ENCODE measurements at regions not wholly inside any gene's neighbourhood (a gene's known extent, or its start where the extent isn't known, plus 50 kb on each side); places are given as distances from the start of the nearest gene placed in this dataset.

GRCh38 chr14:76939015-76939742 is 89.3 kb downstream of the IRF2BPL start:
- no peaks in the 10 kb centered on the region for H3K9me3 ChIP-seq (ENCODE audit: control insufficient read depth in 5 of 5, low read length in 5 of 5)
- no peak overlapping the region for H3K9ac ChIP-seq (ENCODE audit: low read length in 5 of 5)
- no peaks in the 10 kb centered on the region for H3K36me3 ChIP-seq (ENCODE audit: control insufficient read depth in 5 of 5, insufficient read depth in 5 of 5, low read length in 5 of 5)
- H3K4me1 ChIP-seq (ENCODE audit: control insufficient read depth in 5 of 5, insufficient read depth in 5 of 5, low read length in 5 of 5), result peaks cover 0 to 20% (median 14%) of the 10 kb centered on the region in 5 donors
- no peak overlapping the region for H3K4me3 ChIP-seq (ENCODE audit: low read depth in 1 of 5, low read length in 5 of 5)
- H3K27me3 ChIP-seq (ENCODE audit: control insufficient read depth in 5 of 5, insufficient read depth in 4 of 5, low read length in 5 of 5), result no peaks in the 10 kb centered on the region
- no peak overlapping the region for H3K27ac ChIP-seq (ENCODE audit: low read depth, low read length)

- Histone ChIP-seq H3K9me3 (ENCODE audit: control insufficient read depth in 5 of 5, low read length in 5 of 5) (no peaks in the 10 kb centered on the region), H3K4me1 (ENCODE audit: control insufficient read depth in 5 of 5, insufficient read depth in 5 of 5, low read length in 5 of 5) (peaks cover 0 to 20% (median 14%) of the 10 kb centered on the region in 5 donors), H3K36me3 (ENCODE audit: control insufficient read depth in 5 of 5, insufficient read depth in 5 of 5, low read length in 5 of 5) (no peaks in the 10 kb centered on the region), H3K4me3 (ENCODE audit: low read depth in 1 of 5, low read length in 5 of 5) (no peak overlapping the region), H3K9ac (ENCODE audit: low read length in 5 of 5) (no peak overlapping the region), H3K27me3 (ENCODE audit: control insufficient read depth in 5 of 5, insufficient read depth in 4 of 5, low read length in 5 of 5) (no peaks in the 10 kb centered on the region), H3K27ac (ENCODE audit: low read depth, low read length) (no peak overlapping the region)
Measured at GRCh38 chr14:76938092-76938500, 90.4 kb downstream of the IRF2BPL start.

- H3K4me3 ChIP-seq (ENCODE audit: low read depth in 1 of 5, low read length in 5 of 5), result no peak overlapping the region
- peak overlapping the region in 1 of 5 donors; percentile 23 for H3K9ac ChIP-seq (ENCODE audit: low read length in 5 of 5)
- no peaks in the 10 kb centered on the region for H3K36me3 ChIP-seq (ENCODE audit: control insufficient read depth in 5 of 5, insufficient read depth in 5 of 5, low read length in 5 of 5)
- no peaks in the 10 kb centered on the region for H3K27me3 ChIP-seq (ENCODE audit: control insufficient read depth in 5 of 5, insufficient read depth in 4 of 5, low read length in 5 of 5)
- no peaks in the 10 kb centered on the region for H3K9me3 ChIP-seq (ENCODE audit: control insufficient read depth in 5 of 5, low read length in 5 of 5)
- peaks cover 0 to 20% (median 15%) of the 10 kb centered on the region in 5 donors for H3K4me1 ChIP-seq (ENCODE audit: control insufficient read depth in 5 of 5, insufficient read depth in 5 of 5, low read length in 5 of 5)
- H3K27ac ChIP-seq (ENCODE audit: low read depth, low read length), result no peak overlapping the region
Measured at GRCh38 chr14:76937181-76938091, 91.1 kb downstream of the IRF2BPL start.

- no peaks in the 10 kb centered on the region for H3K27me3 ChIP-seq (ENCODE audit: control insufficient read depth in 5 of 5, insufficient read depth in 4 of 5, low read length in 5 of 5)
- H3K36me3 ChIP-seq (ENCODE audit: control insufficient read depth in 5 of 5, insufficient read depth in 5 of 5, low read length in 5 of 5), result no peaks in the 10 kb centered on the region
- no peaks in the 10 kb centered on the region for H3K9me3 ChIP-seq (ENCODE audit: control insufficient read depth in 5 of 5, low read length in 5 of 5)
- peaks cover 0 to 25% (median 23%) of the 10 kb centered on the region in 5 donors for H3K4me1 ChIP-seq (ENCODE audit: control insufficient read depth in 5 of 5, insufficient read depth in 5 of 5, low read length in 5 of 5)
- no peak overlapping the region for H3K9ac ChIP-seq (ENCODE audit: low read length in 5 of 5)
- no peak overlapping the region for H3K4me3 ChIP-seq (ENCODE audit: low read depth in 1 of 5, low read length in 5 of 5)
- no peak overlapping the region for H3K27ac ChIP-seq (ENCODE audit: low read depth, low read length)
Measured at GRCh38 chr14:76936483-76936882, 92.0 kb downstream of the IRF2BPL start.

- peaks cover 0 to 35% (median 29%) of the 10 kb centered on the region in 5 donors for H3K4me1 ChIP-seq (ENCODE audit: control insufficient read depth in 5 of 5, insufficient read depth in 5 of 5, low read length in 5 of 5)
- H3K36me3 ChIP-seq (ENCODE audit: control insufficient read depth in 5 of 5, insufficient read depth in 5 of 5, low read length in 5 of 5), result no peaks in the 10 kb centered on the region
- H3K4me3 ChIP-seq (ENCODE audit: low read depth in 1 of 5, low read length in 5 of 5), result no peak overlapping the region
- H3K9ac ChIP-seq (ENCODE audit: low read length in 5 of 5), result no peak overlapping the region
- no peaks in the 10 kb centered on the region for H3K27me3 ChIP-seq (ENCODE audit: control insufficient read depth in 5 of 5, insufficient read depth in 4 of 5, low read length in 5 of 5)
- no peak overlapping the region for H3K27ac ChIP-seq (ENCODE audit: low read depth, low read length)
- no peaks in the 10 kb centered on the region for H3K9me3 ChIP-seq (ENCODE audit: control insufficient read depth in 5 of 5, low read length in 5 of 5)
Measured at GRCh38 chr14:76933515-76933914, 95.0 kb downstream of the IRF2BPL start.

- Histone ChIP-seq H3K4me1 (ENCODE audit: control insufficient read depth in 5 of 5, insufficient read depth in 5 of 5, low read length in 5 of 5) (peaks cover 2 to 35% (median 28%) of the 10 kb centered on the region in 5 donors), H3K36me3 (ENCODE audit: control insufficient read depth in 5 of 5, insufficient read depth in 5 of 5, low read length in 5 of 5) (no peaks in the 10 kb centered on the region), H3K9me3 (ENCODE audit: control insufficient read depth in 5 of 5, low read length in 5 of 5) (no peaks in the 10 kb centered on the region), H3K9ac (ENCODE audit: low read length in 5 of 5) (no peak overlapping the region), H3K27ac (ENCODE audit: low read depth, low read length) (no peak overlapping the region), H3K27me3 (ENCODE audit: control insufficient read depth in 5 of 5, insufficient read depth in 4 of 5, low read length in 5 of 5) (no peaks in the 10 kb centered on the region), H3K4me3 (ENCODE audit: low read depth in 1 of 5, low read length in 5 of 5) (no peak overlapping the region)
Measured at GRCh38 chr14:76931631-76932402, 96.7 kb downstream of the IRF2BPL start.

- Histone ChIP-seq H3K9ac (ENCODE audit: low read length in 5 of 5) (no peak overlapping the region), H3K4me3 (ENCODE audit: low read depth in 1 of 5, low read length in 5 of 5) (no peak overlapping the region), H3K27ac (ENCODE audit: low read depth, low read length) (no peak overlapping the region), H3K36me3 (ENCODE audit: control insufficient read depth in 5 of 5, insufficient read depth in 5 of 5, low read length in 5 of 5) (no peaks in the 10 kb centered on the region), H3K27me3 (ENCODE audit: control insufficient read depth in 5 of 5, insufficient read depth in 4 of 5, low read length in 5 of 5) (no peaks in the 10 kb centered on the region), H3K4me1 (ENCODE audit: control insufficient read depth in 5 of 5, insufficient read depth in 5 of 5, low read length in 5 of 5) (peaks cover 2 to 33% (median 26%) of the 10 kb centered on the region in 5 donors), H3K9me3 (ENCODE audit: control insufficient read depth in 5 of 5, low read length in 5 of 5) (no peaks in the 10 kb centered on the region)
Measured at GRCh38 chr14:76930549-76930948, 98.0 kb downstream of the IRF2BPL start.

GRCh38 chr14:76929927-76930326 is 98.6 kb downstream of the IRF2BPL start:
- Histone ChIP-seq H3K36me3 (ENCODE audit: control insufficient read depth in 5 of 5, insufficient read depth in 5 of 5, low read length in 5 of 5) (no peaks in the 10 kb centered on the region), H3K4me1 (ENCODE audit: control insufficient read depth in 5 of 5, insufficient read depth in 5 of 5, low read length in 5 of 5) (peaks cover 2 to 33% (median 26%) of the 10 kb centered on the region in 5 donors), H3K9me3 (ENCODE audit: control insufficient read depth in 5 of 5, low read length in 5 of 5) (no peaks in the 10 kb centered on the region), H3K27me3 (ENCODE audit: control insufficient read depth in 5 of 5, insufficient read depth in 4 of 5, low read length in 5 of 5) (no peaks in the 10 kb centered on the region), H3K4me3 (ENCODE audit: low read depth in 1 of 5, low read length in 5 of 5) (no peak overlapping the region), H3K27ac (ENCODE audit: low read depth, low read length) (no peak overlapping the region), H3K9ac (ENCODE audit: low read length in 5 of 5) (no peak overlapping the region)

GRCh38 chr14:76927971-76928700 is 100.4 kb downstream of the IRF2BPL start:
- Histone ChIP-seq H3K27me3 (ENCODE audit: control insufficient read depth in 5 of 5, insufficient read depth in 4 of 5, low read length in 5 of 5) (no peaks in the 10 kb centered on the region), H3K4me1 (ENCODE audit: control insufficient read depth in 5 of 5, insufficient read depth in 5 of 5, low read length in 5 of 5) (peaks cover 2 to 39% (median 30%) of the 10 kb centered on the region in 5 donors), H3K4me3 (ENCODE audit: low read depth in 1 of 5, low read length in 5 of 5) (no peak overlapping the region), H3K27ac (ENCODE audit: low read depth, low read length) (no peak overlapping the region), H3K9ac (ENCODE audit: low read length in 5 of 5) (no peak overlapping the region), H3K9me3 (ENCODE audit: control insufficient read depth in 5 of 5, low read length in 5 of 5) (no peaks in the 10 kb centered on the region), H3K36me3 (ENCODE audit: control insufficient read depth in 5 of 5, insufficient read depth in 5 of 5, low read length in 5 of 5) (no peaks in the 10 kb centered on the region)
